H9 (cell line): ENCODE measurements at regions not wholly inside any gene's neighbourhood (a gene's known extent, or its start where the extent isn't known, plus 50 kb on each side); places are given as distances from the start of the nearest gene placed in this dataset.

Experiments
- DNase-seq: peaks from one replicate; pipeline ENCODE4 v3.0.0-alpha.2; 2017
- H2AFZ ChIP-seq: one replicate; pipeline ENCODE4 v1.6.1; 2013; ENCODE audit warnings: mild to moderate bottlenecking, low read length, control low read depth, moderate library complexity
- H2AK5ac ChIP-seq: 2 replicates; pipeline ENCODE4 v1.6.1; 2013; ENCODE audit warnings: low read length, control low read depth, mixed read lengths; ENCODE audit not compliant: insufficient read length
- H2BK120ac ChIP-seq: one replicate; pipeline ENCODE4 v1.6.1; 2013; ENCODE audit warnings: low read depth, mild to moderate bottlenecking, low read length, control low read depth, inconsistent platforms; ENCODE audit not compliant: poor library complexity, severe bottlenecking
- H2BK12ac ChIP-seq: 2 replicates; pipeline ENCODE4 v1.6.1; 2013; ENCODE audit warnings: low read length, control low read depth, mixed read lengths, low read depth; ENCODE audit not compliant: insufficient read length
- H2BK15ac ChIP-seq: 2 replicates; pipeline ENCODE4 v1.6.1; 2013; ENCODE audit warnings: low read depth, low read length, control low read depth
- H2BK20ac ChIP-seq: one replicate; pipeline ENCODE4 v1.6.1; 2013; ENCODE audit warnings: low read depth, mild to moderate bottlenecking, low read length, control low read depth, inconsistent platforms; ENCODE audit not compliant: poor library complexity, severe bottlenecking
- H2BK5ac ChIP-seq: 2 replicates; pipeline ENCODE4 v1.6.1; 2013; ENCODE audit warnings: low read length, control low read depth, mixed read lengths; ENCODE audit not compliant: insufficient read length
- H3K14ac ChIP-seq: 2 replicates; pipeline ENCODE4 v1.6.1; 2013; ENCODE audit warnings: low read length, control low read depth; ENCODE audit not compliant: insufficient read depth
- H3K18ac ChIP-seq: 2 replicates; pipeline ENCODE4 v1.6.1; 2013; ENCODE audit warnings: low read depth, mild to moderate bottlenecking, mixed read lengths, low read length, control low read depth; ENCODE audit not compliant: insufficient read length
- H3K23ac ChIP-seq: 2 replicates; pipeline ENCODE4 v1.6.1; 2013; ENCODE audit warnings: low read length, control low read depth, mixed read lengths, low read depth; ENCODE audit not compliant: insufficient read length
- H3K23me2 ChIP-seq: 2 replicates; pipeline ENCODE4 v1.6.1; 2013; ENCODE audit warnings: low read depth, mild to moderate bottlenecking, mixed read lengths, low read length, control low read depth; ENCODE audit not compliant: insufficient read length, poor library complexity, severe bottlenecking
- H3K27ac ChIP-seq: 2 replicates; pipeline ENCODE4 v1.5.1; 2013; ENCODE audit warnings: low read length, control low read depth, mixed read lengths, low read depth; ENCODE audit not compliant: insufficient read length
- H3K27me3 ChIP-seq: 2 replicates; pipeline ENCODE4 v1.6.1; 2013; ENCODE audit warnings: low read length, control low read depth, inconsistent platforms; ENCODE audit not compliant: insufficient read depth
- H3K4ac ChIP-seq: 2 replicates; pipeline ENCODE4 v1.6.1; 2013; ENCODE audit warnings: low read depth, mild to moderate bottlenecking, control low read depth, inconsistent platforms, low read length, moderate library complexity
- H3K4me1 ChIP-seq: 2 replicates; pipeline ENCODE4 v1.6.1; 2013; ENCODE audit warnings: low read length, control low read depth, inconsistent platforms; ENCODE audit not compliant: insufficient read depth
- H3K4me2 ChIP-seq: 2 replicates; pipeline ENCODE4 v1.6.1; 2013; ENCODE audit warnings: low read length, control low read depth, mixed read lengths; ENCODE audit not compliant: insufficient read length, insufficient read depth
- H3K56ac ChIP-seq: 2 replicates; pipeline ENCODE4 v1.6.1; 2013; ENCODE audit warnings: low read depth, mild to moderate bottlenecking, mixed read lengths, low read length, control low read depth; ENCODE audit not compliant: insufficient read length
- H3K79me1 ChIP-seq: 2 replicates; pipeline ENCODE4 v1.6.1; 2013; ENCODE audit warnings: low read depth, mild to moderate bottlenecking, moderate library complexity, low read length, control low read depth, inconsistent platforms; ENCODE audit not compliant: insufficient read depth, poor library complexity, severe bottlenecking
- H3K79me2 ChIP-seq: 2 replicates; pipeline ENCODE4 v1.6.1; 2013; ENCODE audit warnings: low read length, control low read depth, inconsistent platforms; ENCODE audit not compliant: insufficient read depth
- H3K9ac ChIP-seq: 2 replicates; pipeline ENCODE4 v1.6.1; 2013; ENCODE audit warnings: low read length, control low read depth, mixed read lengths; ENCODE audit not compliant: insufficient read length; ENCODE audit errors: extremely low read depth
- H3K9me3 ChIP-seq: one replicate; pipeline ENCODE4 v1.6.1; 2013; ENCODE audit warnings: low read depth, low read length, inconsistent platforms; ENCODE audit not compliant: control insufficient read depth
- H3T11ph ChIP-seq: one replicate; pipeline ENCODE4 v1.6.1; 2013; ENCODE audit warnings: mild to moderate bottlenecking, low read length, control low read depth, inconsistent platforms
- H4K20me1 ChIP-seq: one replicate; pipeline ENCODE4 v1.6.1; 2013; ENCODE audit not compliant: control insufficient read depth, insufficient read length, insufficient read depth
- H4K5ac ChIP-seq: 2 replicates; pipeline ENCODE4 v1.6.1; 2013; ENCODE audit warnings: low read depth, mild to moderate bottlenecking, mixed read lengths, low read length, control low read depth; ENCODE audit not compliant: insufficient read length
- H4K8ac ChIP-seq: replicated peaks from 2 replicates; pipeline ENCODE4 v1.6.1; 2013; ENCODE audit warnings: low read length, control low read depth, mixed read lengths, low read depth; ENCODE audit not compliant: insufficient read length
- H4K91ac ChIP-seq: 2 replicates; pipeline ENCODE4 v1.6.1; 2013; ENCODE audit warnings: low read depth, mild to moderate bottlenecking, moderate library complexity, mixed read lengths, low read length, control low read depth; ENCODE audit not compliant: insufficient read length
- H3K27ac Mint-ChIP-seq, 3 experiments: 2 replicates in 2 of 3; 3 replicates in 1 of 3; pipeline ENCODE4 v1.8.0; 2020 to 2021; ENCODE audit warnings: mixed read lengths in 3 of 3, mild to moderate bottlenecking in 1 of 3, moderate library complexity in 1 of 3
- H3K27me3 Mint-ChIP-seq: 2 replicates; pipeline ENCODE4 v1.8.0; 2021; ENCODE audit warnings: low read depth, mild to moderate bottlenecking, moderate library complexity, mixed read lengths
- H3K36me3 Mint-ChIP-seq, 3 experiments: 2 replicates in 2 of 3; 3 replicates in 1 of 3; pipeline ENCODE4 v1.8.0; 2020 to 2021; ENCODE audit warnings: low read depth in 3 of 3, mixed read lengths in 3 of 3; ENCODE audit not compliant: insufficient read depth in 1 of 3
- H3K4me1 Mint-ChIP-seq, 2 experiments: 2 replicates each; pipeline ENCODE4 v1.8.0; 2020; ENCODE audit warnings: mixed read lengths in 2 of 2
- H3K4me3 Mint-ChIP-seq, 2 experiments: 2 replicates in 1 of 2; 3 replicates in 1 of 2; pipeline ENCODE4 v1.8.0; 2020 to 2021; ENCODE audit warnings: mild to moderate bottlenecking in 2 of 2, mixed read lengths in 2 of 2, moderate library complexity in 1 of 2
- H3K9me3 Mint-ChIP-seq, 2 experiments: 2 replicates in 1 of 2; 3 replicates in 1 of 2; pipeline ENCODE4 v1.8.0; 2020; ENCODE audit warnings: mild to moderate bottlenecking in 2 of 2, mixed read lengths in 2 of 2, moderate library complexity in 1 of 2
- CTCF ChIP-seq: fragments of 200-600 bp; sonication (generic); conservative IDR thresholded peaks from 3 replicates; pipeline ENCODE4 v1.8.0; 2021; ENCODE audit warnings: antibody characterized with exemption, mild to moderate bottlenecking

- peaks cover 6% of the 10 kb centered on the region in 2 experiments; a peak in 2 of 4 replicates for H3K4me1 Mint-ChIP-seq
- H3K9me3 Mint-ChIP-seq = no peaks in the 10 kb centered on the region
Measured at GRCh38 chr20:39399463-39399862, 437.3 kb downstream of the DHX35 start.

More at GRCh38 chr20:39399463-39399862, 437.3 kb downstream of the DHX35 start:
- H2BK120ac ChIP-seq = no peak overlapping the region
- H3K27ac ChIP-seq = no peak overlapping the region
- H3K14ac ChIP-seq = no peak overlapping the region
- no peak for DNase-seq
- no peak overlapping the region for H3K56ac ChIP-seq
- no peaks in the 10 kb centered on the region for H3K36me3 Mint-ChIP-seq
- H3K23ac ChIP-seq = no peak overlapping the region
- no peaks in the 10 kb centered on the region for H3K23me2 ChIP-seq
- no peak overlapping the region for H2BK20ac ChIP-seq
- no peak overlapping the region for H3K18ac ChIP-seq
- H3K9me3 ChIP-seq = no peaks in the 10 kb centered on the region
- H2AK5ac ChIP-seq = no peak overlapping the region
- no peak overlapping the region for H3K4me2 ChIP-seq
- H4K5ac ChIP-seq = no peak overlapping the region
- no peak overlapping the region for H3K9ac ChIP-seq
- no peak overlapping the region for H3K27ac Mint-ChIP-seq
- H3K4ac ChIP-seq = no peak overlapping the region
- no peak overlapping the region for H2BK12ac ChIP-seq
- H2BK5ac ChIP-seq = no peak overlapping the region
- no peak overlapping the region for H3T11ph ChIP-seq
- no peak overlapping the region for H4K8ac ChIP-seq
- no peak overlapping the region; the same call in 1 of the 2 replicates for H2BK15ac ChIP-seq
- TF ChIP-seq CTCF = peak; percentile 55
- no peaks in the 10 kb centered on the region for H3K27me3 Mint-ChIP-seq
- H3K27me3 ChIP-seq = no peaks in the 10 kb centered on the region
- no peaks in the 10 kb centered on the region for H3K4me1 ChIP-seq
- H2AFZ ChIP-seq = no peak overlapping the region
- H3K4me3 Mint-ChIP-seq = no peak overlapping the region
- no peak overlapping the region for H4K91ac ChIP-seq
- H3K79me1 ChIP-seq = no peaks in the 10 kb centered on the region
- H3K79me2 ChIP-seq = no peaks in the 10 kb centered on the region
- H4K20me1 ChIP-seq = no peaks in the 10 kb centered on the region
